GM18520 (cell line): ENCODE measurements at regions not wholly inside any gene's neighbourhood (a gene's known extent, or its start where the extent isn't known, plus 50 kb on each side); places are given as distances from the start of the nearest gene placed in this dataset.
"Not testable (repeated sequence)": the region's sequence is repeated elsewhere in the genome, so short reads cannot be mapped to it uniquely, and the experiment has no call there.

ENCODE experiments used
- ATAC-seq: cut with Tn5 transposase; IDR thresholded peaks from one replicate; pipeline ENCODE4 v1.9.1; 2021; ENCODE audit not compliant: unreplicated experiment

DNA sequence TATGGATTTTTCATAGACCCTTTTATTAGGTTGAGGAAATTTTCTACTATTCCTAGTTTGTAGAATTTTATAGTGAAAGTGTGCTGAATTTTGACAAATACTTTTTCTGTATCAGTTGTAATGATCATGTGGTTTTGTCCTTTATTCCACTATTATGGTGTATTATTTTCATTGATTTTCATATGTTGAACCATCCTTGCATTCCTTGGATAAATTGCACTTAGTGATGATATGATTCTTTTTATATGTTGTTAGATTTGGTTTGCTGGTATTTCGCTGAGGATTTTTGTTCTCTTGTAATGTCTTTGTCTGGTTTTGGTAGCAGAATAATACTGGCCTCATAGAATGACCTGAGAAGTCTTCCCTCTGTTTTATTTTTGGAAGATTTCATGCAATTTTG lies 140.6 kb upstream of the CDK6 start:
- no peak for ATAC-seq

DNA sequence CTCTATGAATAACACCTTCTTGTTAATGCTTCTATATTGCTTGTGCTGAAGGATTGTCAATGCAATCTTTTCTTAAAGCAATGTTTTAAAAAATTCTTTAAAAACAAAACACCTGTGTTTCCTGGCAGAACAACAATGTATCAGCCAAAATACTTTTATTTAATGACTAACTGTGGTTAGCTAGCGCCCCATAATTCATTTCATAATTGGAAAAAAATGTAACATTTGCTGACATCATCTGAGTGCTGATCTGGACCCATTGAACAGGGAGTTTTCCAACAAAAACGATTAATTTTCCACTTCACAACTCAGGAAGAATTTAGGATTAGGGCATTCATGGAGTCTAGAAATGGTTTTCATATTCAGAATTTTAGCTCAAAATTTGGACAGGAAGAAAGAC lies 137.6 kb upstream of the CDK6 start:
- no peak for ATAC-seq

- ATAC-seq, result no peak
These were observed 136.9 kb upstream of the CDK6 start for GRCh38 chr7:92973293-92973731.

GRCh38 chr7:92972441-92972840 lies 136.1 kb upstream of the CDK6 start:
- ATAC-seq, result no peak

- no peak for ATAC-seq
These were observed 132.7 kb upstream of the CDK6 start for GRCh38 chr7:92969061-92969460.

- ATAC-seq, result peak; percentile 86
These were observed 132.1 kb upstream of the CDK6 start for GRCh38 chr7:92968502-92968901.

DNA sequence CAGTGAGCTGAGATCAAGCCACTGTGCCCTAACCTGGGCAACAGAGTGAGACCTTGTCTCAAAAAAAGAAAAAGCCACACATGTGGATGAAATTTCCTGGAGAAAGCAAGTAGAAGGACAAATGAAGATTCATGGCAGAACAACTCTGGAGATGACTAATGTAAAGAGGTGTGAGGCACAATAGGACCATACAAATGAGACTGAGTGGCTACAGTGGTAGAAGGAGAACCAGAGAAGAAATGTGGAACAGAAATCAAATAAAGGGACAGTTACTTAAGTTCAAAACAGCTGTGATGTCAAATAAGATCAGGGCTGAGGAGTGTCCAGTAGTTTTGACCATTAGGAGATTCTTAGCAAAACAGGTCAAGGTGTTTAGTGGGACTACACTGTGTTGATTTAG lies 130.9 kb upstream of the CDK6 start:
- ATAC-seq, result no peak

- ATAC-seq, result no peak
These were observed 127.8 kb upstream of the CDK6 start for GRCh38 chr7:92964141-92964540.

- ATAC-seq, result no peak
These were observed 127.2 kb upstream of the CDK6 start for GRCh38 chr7:92963566-92963965.

DNA sequence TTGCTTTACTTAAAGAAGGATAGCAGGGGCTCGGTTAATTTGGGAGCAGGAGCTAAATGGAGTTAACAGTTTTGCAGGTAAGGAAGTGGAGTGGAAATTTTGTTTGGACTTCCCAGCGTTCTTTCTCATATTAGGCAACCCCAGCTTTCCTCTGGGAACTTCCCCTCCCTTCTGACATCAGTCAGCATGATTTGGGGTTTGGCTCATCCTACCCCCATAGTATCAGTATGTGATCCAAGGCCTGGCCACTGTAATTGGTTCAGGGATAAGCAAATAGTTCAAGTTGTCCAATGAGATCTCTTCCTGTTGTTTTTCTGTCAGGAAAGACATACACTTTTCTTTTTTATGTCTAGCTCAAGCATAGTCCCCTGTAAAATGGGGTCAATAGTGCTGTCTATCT lies 125.6 kb upstream of the CDK6 start:
- ATAC-seq, result no peak

GRCh38 chr7:92956575-92956974 lies 120.2 kb upstream of the CDK6 start:
- ATAC-seq, result no peak

- ATAC-seq, result no peak
These were observed 118.7 kb upstream of the CDK6 start for GRCh38 chr7:92955081-92955480.

DNA sequence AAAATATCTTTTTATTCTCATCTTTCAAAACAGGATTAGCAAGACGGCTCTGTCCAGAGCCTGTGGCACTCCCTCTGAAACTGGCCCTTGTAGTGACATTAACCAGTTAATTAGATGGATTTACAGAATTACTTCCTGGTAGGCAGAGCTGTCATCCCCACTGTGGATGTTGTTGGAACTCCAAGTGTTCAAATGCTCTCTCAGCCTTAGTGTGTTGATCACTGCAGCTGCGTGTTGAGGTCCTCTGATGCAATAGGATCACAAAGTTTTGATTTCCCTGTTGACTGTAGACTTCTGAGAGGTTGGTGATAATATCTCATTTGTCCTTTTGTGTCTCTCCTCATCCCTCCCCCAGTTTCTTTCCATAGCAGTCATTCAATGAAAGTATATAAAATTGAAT lies 117.3 kb upstream of the CDK6 start:
- no peak for ATAC-seq

DNA sequence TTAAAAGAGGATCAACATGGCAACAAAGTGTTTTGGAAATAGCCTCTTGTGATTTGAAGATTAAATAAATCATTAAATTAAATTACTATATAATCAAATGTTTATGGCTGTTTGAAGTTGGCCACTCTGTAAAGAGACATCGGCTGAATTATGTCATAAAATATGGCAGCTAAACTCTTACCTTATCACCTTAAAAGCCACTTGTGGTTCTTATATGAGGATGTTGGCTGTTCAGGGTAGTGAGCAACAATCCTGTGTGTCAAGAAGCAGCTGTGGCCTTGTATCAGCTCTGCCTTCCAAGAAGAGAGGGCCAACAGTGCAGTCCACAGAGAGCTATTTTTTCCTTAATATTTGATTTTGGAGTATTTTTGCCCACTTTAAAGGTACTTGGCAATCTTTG lies 113.4 kb upstream of the CDK6 start:
- no peak for ATAC-seq

- ATAC-seq, result no peak
These were observed 109.5 kb upstream of the CDK6 start for GRCh38 chr7:92945840-92946239.

DNA sequence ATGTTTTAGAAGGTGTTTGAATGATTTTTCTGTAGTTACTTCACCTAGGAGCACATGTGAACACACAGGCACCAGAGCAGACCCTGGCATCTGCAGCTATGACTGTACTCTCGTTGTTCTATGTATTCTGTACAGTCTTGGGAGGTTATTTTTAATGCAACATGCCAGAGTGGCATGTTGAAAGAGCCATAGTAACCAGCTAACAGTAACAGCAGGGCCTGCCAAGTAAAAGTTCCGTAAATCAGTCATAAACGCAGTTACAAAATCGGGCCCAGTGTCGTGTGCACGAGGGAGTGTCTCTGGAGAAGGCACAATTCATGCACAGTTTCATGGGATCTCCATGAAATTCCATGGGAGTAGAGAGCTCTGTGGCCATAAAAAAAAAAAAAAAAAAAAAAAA lies 108.3 kb upstream of the CDK6 start:
- ATAC-seq, result no peak

- ATAC-seq, result not testable (repeated sequence)
These were observed 106.3 kb upstream of the CDK6 start for GRCh38 chr7:92942706-92943105.

- no peak for ATAC-seq
These were observed 103.4 kb upstream of the CDK6 start for GRCh38 chr7:92939666-92940360.

DNA sequence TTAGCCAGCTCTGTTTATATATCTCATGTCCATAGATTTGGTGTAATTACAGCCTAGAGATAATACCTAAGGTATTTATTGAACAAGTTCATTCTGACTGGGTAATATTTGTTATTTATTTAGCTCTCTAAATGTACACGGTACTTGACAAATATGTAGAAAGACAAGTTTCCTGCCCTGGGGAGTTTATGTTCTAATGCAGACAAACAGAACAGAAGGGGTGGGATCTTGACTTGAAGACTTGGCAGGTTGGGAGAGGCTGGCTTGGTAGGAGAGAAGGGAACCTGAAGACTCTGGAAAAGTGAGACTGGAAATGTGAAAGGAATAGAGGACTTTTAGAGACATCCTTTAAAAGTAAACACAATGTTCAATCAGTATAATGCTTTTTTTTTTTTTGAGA lies 97.7 kb upstream of the CDK6 start:
- no peak for ATAC-seq

DNA sequence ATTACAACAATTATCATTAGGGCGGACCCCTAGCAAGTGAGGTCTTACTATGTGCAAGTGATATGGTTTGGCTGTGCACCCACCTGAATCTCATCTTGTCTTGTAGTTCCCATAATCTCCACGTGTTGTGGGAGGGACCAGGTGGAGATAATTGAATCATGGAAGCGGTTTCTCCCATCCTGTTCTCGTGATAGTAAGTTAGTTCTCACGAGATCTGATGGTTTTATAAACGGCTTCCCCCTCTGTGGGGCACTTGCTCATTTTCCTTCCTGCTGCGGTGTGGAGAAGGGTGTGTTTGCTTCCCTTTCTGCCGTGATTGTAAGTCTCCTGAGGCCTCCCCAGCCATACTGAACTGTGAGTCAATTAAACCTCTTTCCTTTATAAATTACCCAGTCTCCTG lies 96.1 kb upstream of the CDK6 start:
- no peak for ATAC-seq

GRCh38 chr7:92930404-92930803 lies 94.0 kb upstream of the CDK6 start:
- no peak for ATAC-seq

DNA sequence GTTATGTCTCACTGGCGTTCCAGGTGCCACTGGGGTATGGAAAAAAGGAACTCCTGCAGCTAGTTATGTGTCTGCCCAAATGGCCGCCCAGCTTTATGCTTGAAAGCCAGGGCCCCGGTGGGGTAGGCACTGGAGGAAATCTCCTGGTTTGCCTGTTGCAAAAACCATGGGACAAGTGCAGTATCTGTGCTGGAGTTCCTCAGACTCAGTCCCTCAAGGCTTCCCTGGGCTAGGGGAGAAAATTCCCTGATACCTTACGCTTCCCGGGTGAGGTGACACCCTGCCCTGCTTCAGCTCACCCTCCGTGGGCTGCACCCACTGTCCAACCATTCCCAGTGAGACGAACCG lies 90.3 kb upstream of the CDK6 start:
- ATAC-seq, result no peak

GRCh38 chr7:92925876-92926696 lies 89.7 kb upstream of the CDK6 start:
- no peak for ATAC-seq
